GM18858 (cell line): ENCODE measurements at regions not wholly inside any gene's neighbourhood (a gene's known extent, or its start where the extent isn't known, plus 50 kb on each side); places are given as distances from the start of the nearest gene placed in this dataset.
"Not testable (repeated sequence)": the region's sequence is repeated elsewhere in the genome, so short reads cannot be mapped to it uniquely, and the experiment has no call there.

Source experiments
- ATAC-seq: cut with Tn5 transposase; IDR thresholded peaks from one replicate; pipeline ENCODE4 v1.9.1; 2021; ENCODE audit not compliant: unreplicated experiment

DNA sequence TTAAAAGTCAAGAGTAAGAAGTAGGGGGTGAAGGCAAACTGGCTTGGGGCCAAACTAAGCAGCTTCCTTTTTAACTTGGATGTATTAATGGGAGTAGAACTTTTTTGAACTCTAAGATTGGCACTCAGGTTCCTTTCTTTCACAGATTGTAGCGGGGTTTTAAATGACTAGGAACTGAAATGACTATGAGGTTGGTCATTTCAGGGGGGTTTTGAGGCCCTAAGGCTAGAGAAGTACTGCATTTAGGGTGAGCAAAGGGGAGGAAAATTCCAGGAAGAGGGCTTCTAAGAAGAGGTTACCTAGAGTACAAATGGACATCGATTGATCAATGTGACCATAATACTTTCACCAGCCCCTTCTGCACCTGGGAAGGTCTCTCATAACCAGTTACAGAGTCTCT lies 381.8 kb downstream of the MLLT3 start:
- no peak for ATAC-seq

DNA sequence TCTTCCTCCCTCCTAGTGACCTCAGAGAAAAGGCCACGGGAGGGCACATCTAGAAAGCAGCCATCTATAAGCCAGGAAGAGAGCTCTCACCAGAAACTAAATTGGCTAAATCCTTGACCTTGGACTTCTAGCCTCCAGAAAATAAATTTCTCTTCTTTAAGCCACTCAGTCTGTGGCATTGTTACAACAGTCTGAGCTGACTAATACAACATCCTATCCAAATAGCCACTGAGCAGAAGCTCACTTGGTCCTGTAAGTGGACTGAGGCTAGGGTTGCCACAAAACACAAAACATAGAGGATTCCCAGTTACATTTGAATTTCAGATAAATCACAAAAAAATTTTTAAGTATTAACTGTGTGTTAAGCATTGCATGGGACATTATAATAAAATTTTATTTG lies 383.4 kb downstream of the MLLT3 start:
- ATAC-seq: no peak

DNA sequence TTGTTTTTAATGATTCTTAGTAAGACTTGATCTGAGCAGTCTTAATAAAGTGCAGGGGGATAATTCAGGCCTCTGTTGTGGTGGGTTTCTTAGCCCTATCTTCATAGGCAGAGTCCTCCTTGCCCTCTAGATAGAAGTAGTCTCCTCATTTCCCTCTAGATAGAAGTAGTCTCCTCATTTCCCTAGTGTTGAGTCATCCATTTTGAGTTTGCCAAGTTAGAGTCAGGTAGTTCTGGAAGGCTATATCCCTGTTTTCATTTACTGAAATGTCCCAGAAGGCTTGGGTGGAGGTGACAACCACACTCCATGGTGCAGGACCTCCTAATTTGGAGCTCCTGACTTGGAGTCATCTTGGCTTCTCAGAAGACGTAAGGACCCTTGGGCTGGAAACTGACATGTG lies 384.6 kb downstream of the MLLT3 start:
- no peak for ATAC-seq

DNA sequence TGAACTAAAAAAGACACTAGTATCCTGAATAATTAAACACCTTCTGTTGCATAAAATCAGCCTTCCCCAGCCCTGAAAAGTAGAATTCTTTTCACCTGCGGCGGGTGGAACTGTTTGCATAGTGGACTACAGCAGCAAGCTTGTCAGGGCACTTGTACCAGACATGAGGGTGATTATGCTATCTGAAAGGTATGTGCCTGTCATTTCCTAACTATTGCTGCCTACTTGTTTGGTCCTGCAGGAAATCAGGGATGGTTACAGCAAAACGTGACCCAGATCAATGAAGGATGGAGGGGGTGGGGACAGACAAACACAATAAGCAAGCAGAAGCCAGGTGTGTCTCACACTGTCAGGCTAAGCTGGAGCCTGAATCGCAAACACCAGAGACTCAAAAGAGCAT lies 385.6 kb downstream of the MLLT3 start:
- no peak for ATAC-seq

DNA sequence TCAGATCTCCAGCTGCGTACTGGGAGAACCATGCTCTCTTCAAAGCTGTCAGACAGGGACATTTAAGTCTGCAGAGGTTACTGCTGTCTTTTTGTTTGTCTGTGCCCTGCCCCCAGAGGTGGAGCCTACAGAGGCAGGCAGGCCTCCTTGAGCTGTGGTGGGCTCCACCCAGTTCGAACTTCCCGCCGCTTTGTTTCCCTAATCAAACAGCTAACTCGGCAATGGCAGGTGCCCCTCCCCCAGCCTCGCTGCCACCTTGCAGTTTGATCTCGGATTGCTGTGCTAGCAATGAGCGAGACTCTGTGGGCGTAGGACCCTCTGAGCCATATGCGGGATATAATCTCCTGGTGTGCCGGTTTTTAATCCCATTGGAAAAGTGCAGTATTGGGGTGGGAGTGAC lies 387.1 kb downstream of the MLLT3 start:
- not testable (repeated sequence) for ATAC-seq

DNA sequence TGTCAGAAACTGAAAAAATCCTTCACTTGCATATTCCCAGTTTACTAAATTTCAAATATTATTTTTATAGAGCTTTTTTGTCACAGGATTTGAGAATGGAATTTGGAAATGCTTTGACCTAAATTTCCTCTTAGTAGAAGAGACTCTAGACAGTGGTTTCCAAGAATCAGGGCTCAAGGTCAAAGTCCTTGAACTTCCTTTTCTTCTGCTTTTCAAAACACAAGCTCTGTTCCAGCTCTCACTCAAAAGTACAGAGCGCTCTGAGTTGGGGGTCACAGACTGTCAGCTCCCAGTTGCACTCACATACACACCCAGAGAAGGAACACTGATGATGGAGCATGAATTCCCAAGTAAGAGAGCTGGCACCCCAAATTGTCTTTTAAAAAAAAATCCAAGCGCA lies 394.2 kb downstream of the MLLT3 start:
- no peak for ATAC-seq

DNA sequence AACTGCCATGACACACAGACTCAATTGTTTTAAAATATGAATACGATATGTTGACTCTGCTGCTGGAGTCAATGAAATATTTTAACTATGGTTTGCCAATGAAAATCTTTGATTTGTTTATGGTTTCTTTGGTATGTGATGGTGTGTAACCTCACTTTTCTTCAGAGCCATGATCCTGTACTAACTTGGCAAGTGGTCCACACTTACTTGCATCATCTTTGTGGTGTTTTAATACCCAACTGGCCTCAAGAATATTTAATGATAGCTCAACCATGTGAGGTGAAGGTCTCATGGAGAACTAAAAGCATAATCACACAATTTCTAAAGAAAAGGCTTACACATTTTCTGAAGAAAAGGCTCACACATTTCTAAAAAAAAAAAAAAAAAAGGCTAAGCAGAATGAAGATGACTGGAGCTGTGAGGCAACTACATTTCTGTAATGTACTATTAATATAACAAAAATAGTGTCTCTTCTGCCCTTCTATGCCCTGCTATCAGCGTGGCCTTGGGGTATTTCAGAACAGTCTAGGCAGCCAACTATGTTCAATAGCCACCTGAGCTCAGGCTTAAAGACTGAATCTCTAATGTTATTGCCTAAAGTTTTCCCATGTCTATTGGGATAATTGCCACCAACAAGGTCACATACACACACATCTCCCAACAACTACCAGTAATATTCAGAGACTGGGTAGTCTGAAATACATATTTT lies 395.0 kb downstream of the MLLT3 start:
- no peak for ATAC-seq

DNA sequence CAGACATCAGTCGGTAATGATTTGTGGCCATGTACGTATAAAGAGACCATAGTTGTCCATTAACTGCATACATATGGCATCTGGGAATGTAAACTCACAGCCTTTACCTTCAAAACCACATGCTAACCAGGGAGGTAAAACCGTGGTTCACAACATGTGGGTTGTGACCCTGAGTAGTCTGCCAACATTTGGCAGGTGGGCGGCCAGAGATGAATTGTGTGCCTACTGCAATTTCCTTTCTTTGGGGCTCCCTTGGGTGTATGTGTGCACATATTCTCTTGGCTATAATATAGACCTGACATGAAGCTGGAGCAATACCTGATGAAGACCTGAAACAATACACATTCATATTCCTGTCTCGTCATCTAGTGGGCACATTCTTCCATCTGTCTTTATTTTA lies 396.0 kb downstream of the MLLT3 start:
- no peak for ATAC-seq

DNA sequence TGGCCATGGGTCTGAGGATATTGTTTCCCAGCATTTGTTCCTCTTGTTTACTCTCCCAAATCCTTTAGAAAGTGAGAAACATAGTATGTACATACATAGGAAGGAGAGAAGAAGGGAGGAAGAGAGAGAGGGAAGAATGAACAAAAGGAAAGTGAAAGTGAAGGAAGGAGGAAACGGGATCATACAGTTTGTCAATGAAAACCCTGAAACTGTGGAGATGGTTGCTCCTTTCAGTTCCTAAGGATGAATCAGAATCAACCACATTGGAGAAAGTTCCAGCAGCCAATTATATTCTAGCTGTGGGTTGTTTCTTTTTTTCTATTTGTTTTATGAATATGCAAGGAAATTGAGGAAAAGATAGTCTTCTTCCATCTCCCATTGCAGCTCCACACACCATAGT lies 396.5 kb downstream of the MLLT3 start:
- ATAC-seq: no peak

DNA sequence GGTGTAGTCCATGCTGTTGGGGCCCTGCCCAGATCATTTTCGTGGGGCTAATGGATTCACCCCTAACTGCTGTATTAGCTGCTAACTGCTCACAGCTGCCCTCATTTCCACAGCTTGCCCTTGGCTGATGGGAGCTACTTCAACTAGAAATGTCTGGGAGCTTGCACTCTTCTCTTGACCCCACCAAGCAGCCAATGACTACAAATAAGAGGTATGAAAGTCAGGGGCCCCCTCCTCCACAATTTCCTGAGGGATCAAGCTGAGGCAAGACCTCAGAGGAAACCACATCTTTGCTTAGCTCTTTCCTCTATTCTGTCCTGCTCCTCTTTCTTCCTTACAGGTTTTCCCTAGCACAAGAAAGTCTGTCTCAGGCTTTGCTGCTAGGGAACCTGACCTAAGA lies 397.5 kb downstream of the MLLT3 start:
- ATAC-seq: no peak

DNA sequence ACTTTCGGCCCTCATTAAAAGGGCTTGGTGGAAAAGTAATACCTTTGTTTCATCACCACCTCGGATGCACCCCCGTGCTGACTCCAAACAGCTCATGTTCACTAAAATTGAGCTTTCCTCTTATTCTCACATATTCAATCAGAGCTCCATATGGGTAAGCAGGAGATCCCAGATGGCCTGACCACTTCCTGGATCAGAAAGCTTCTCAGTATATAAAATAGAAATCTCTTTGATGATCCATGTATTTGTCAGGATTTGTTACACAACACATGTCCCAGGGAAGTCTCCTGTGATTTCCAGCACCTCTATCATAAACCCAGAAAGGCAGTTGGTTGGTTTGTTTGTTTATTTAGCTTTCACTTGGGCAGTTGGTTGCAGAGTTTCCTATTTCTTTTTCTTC lies 402.0 kb downstream of the MLLT3 start:
- ATAC-seq: no peak

DNA sequence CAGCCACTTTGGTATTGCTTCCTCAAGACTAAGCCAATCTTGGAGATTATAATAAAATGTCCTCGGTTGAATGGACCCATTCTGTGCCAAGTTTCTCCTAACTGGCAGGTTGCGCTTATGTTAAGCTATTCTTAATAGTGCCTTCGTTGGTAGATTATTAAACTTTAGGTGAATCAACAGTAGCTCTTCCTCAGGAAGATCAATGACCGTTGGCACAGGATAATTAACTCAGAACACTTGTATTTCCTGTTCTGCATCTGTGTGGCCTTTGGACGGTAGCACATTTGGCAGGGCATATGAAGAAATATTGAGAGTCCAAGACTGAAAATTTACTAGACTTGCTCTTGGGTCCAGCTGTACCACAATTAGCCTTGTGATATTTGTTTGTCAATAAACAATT lies 402.9 kb downstream of the MLLT3 start:
- ATAC-seq: no peak

DNA sequence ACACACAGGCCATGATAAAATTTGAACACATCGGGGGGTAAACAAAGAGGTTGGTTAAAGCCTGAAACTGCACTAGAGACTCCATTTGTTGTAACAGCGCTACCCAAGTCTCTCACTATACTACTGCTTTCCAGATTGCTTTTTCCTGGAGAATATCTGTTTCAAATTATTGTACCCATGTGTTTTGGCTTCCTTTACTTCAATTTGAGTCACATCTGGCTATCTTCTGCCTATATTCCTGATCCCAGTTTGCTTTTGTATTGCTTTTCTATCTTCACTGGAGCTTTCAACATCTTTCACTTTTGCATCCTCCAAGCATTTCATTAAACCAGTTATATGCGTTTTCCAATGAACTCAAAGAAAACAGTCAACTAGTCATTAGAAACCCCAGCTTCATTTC lies 404.7 kb downstream of the MLLT3 start:
- ATAC-seq: no peak

DNA sequence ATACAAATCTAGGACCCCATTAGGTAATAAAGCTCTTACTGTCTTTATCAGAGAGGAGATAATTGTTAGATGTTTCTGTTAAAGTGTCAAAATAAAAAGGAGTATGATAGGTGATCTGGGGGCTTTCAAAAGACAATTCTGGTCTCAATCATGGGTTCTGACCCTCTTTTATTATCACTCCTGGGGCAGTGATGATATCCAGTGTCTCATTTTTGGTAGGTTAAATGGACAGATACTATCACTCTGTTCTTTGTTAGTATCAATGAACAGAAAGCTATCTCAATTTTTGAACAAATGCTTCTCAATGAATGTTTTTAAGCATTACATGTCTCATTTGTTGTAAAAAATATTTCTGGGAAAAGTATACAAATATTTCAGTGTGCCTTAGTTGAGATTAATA lies 405.9 kb downstream of the MLLT3 start:
- ATAC-seq: no peak

DNA sequence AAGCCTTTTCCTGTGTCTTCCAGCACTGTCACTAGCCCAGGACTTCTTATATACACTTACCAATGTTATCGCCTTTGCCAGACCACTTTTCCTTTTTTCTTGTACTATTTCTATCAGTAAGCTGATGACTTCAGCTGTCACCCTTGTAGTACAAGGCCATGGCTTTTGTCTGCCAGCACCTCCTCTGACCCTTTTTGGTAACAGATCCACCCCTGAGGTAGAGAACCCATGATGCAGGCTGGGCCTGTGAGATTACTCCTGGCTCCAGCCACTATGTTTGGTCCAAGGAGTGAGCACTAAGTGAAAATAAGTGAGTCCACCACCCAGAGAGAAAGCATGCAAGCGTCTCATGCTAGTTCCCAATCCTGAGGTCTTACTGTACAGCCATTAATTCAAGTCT lies 406.7 kb downstream of the MLLT3 start:
- ATAC-seq: no peak

DNA sequence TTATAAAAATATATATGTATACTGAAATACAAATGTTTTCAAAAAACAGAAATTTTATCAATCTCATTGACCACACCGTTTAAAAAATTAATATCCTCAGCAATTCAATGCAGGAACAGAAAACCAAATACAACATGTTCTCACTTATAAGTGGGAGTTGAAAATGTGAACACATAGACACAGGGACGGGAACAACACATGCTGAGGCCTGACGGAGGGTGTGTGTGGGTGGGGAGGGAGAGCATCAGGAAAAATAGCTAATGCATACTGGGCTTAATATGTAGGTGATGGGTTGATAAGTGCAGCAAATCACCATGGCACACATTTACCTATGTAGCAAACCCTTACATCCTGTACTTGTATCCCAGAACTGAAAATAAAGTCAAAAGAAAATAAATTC lies 409.5 kb downstream of the MLLT3 start:
- no peak for ATAC-seq

DNA sequence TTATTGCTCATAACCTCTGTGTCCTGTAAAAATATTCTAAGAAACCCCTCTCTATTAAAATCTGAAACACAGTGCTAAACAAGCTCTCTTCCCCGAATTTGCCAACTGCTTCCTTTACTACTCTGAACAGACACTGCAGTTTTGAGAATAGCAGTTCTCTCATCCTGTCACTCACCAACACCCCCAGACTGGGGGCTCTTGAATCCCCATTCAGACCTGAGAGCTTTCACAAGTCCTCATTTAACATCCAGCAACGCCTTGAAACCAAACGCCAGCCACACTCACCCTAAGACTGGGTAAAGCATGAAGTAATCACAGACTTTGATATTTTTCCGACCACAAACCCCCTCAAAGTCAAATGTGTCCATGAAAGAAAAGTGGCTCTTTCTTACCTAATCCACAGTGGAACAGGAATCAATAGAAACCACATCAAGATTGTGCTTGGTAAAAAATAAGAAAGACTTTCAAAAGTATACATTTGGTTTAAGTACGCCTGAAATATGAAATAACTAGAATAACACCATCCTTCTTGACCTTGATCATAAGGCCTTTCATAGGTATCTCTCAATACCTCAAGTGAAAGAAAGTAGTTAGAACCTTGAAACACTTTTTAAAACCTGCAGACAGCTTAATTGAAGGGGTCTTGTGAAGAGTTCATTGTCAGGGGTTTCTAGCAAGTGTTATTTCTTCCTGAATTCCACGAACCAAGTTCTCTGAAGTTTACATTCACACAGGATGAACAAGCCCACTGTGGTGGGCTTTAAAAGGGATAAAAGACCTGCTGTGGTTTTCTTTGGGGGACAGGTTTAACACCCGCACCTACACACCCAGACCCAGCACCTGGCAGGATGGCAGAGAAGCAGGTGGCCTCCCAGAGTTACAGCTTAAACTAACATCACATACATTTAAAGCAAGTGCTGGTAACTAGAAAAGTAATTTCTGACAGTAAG lies 412.6 kb downstream of the MLLT3 start:
- ATAC-seq: no peak

DNA sequence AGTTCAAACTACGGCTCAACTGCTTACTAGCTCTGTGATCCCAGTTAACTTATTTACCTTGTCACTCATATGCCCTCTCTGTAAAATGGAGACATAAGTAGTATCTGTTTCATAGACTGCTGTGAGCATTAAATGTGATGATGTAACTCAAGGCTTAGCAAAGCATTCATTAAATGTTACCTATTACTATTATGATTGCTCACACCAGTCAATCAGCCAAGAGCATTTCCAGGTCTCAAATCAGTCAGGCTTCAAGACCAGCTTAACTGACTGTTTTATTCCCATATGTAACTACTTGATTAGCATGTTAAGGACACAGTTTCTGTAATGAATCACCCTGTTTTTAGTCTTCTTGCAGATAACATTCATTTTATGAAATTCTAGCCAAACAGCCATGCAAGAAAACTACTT lies 413.3 kb downstream of the MLLT3 start:
- no peak for ATAC-seq

DNA sequence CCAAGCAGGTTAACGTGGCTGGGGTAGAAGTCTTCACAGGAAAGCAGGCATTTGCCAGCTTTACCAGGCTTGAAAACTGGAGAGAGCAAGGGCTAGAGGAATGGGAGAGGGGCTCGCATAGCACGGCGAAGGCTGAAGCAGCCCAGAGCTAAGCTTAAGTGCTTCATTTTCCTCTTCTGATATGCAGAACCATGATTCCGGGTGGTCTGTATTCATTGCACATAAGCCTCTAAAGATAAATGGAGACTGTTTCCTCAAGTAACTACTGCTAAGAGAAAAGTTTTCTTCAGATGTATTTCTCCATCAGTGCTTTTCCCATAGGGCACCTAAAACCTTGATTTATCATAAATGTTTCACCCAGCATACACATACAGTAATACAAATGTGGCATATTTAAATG lies 414.1 kb downstream of the MLLT3 start:
- ATAC-seq: no peak

DNA sequence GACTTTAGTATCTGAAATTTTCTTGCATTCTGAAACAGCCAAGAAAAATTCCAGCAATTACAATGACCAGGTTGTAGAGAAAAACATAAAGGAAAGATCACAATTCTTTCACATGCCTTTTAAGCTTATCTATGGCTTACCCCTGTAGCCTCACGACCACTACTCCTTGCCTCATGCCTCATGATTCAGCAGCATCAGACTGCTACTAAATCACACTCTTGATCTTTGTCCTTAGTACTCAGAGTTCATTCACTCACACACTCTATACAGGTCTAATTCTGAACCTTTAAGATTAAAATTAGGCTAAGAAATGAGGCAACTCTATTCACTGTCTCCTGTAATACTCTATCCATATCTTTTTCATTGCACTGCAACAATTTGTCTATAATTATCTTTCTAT lies 415.1 kb downstream of the MLLT3 start:
- ATAC-seq: no peak

DNA sequence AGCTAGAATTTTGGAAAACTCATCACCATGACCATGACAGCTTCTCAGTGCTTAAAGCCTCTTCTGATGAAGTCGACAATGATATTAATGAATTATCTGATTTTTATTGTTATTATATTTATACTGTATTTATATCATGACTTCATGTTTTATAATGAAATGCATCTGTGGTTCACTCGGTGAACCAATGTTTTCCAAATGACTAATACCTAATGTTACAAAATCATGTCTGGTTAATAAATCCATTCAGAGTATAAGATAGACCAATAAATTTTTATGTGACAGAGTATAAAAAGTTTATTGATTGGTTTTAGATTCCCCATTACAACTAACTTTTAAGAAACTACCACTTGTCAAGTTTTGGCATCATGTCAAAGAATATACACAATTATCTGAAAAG lies 416.5 kb downstream of the MLLT3 start:
- no peak for ATAC-seq

DNA sequence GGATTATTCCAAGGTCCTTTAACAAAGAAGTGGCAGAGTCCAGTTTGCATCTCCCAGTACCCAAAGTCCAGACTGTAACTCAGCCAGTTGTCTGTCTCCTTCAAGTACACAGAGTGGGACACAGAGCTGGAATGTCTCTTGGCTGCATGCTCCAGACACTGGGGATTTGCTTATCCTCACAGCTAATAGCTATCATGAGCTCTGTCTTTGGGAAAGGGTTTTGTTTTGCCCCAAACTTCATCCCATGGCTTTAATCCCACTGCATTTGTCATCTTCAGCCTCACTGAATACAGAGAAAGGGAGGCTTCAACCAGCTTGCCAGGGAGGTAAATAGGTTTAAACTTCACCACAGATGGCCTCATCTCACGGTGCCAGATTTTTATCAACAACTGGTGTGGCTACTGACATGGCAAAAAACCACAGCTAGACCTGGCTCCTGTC lies 412.2 kb upstream of the SLC24A2 start:
- ATAC-seq: no peak
